ENCODE measurements at regions not wholly inside any gene's neighbourhood (a gene's known extent, or its start where the extent isn't known, plus 50 kb on each side); places are given as distances from the start of the nearest gene placed in this dataset.

DNA sequence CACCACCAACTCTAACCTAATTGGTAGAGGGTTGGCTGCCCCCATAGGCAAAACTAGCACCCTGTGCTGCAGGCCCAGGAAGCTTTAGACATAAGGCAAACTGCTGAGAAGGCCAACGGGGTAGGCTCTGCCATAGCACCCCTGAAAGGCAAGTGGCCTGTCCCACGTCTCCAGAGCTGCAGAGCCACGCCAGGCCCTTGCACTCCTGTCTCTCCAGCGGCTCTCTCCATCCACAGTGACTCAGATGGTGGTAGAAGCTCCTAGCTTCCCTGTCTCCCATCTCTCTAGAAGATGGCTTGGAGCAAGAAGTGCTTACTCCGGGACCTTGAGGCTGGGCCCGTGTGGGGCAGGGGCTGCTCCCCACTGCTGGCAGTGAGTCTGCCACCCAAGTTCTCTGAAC is 310.6 kb upstream of the ZMIZ1 start:
- H3K27ac ChIP-seq, result no peak overlapping the region
- no peak for DNase-seq (ENCODE audit: low read depth, low spot score)

DNA sequence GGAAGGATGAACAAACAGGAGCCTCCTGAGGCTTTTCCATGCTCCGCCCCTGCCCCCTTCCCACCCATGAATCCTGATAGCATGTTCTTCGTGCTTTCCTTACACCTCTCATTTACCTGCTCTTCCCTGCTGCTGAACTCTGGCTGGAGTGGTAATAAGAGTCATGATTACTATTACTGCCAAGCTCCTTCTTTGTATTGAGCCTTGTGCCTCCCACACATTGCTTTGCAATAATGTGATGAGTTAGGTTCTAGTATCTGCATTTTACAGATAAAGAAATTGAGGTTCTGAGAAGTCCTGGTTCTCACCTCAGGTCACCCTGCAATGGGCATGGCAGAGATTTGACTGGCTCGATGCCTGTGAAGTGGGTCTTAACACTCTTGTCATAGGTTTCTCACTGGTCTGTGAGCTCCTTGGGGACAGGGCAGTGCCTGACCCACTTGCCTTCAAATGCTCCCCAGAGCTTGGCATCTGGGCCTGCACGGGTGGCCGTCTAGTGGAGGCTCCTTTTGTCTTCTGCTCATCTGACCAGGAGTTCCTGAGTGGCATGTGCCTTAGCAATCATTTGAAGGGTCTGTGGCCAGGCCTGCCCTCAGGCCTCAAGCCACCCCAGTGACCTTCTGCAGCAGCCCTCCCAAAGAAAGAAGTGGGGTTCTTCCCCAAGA is 309.2 kb upstream of the ZMIZ1 start:
- DNase-seq (ENCODE audit: low read depth, low spot score), result no peak
- no peak overlapping the region for H3K27ac ChIP-seq

DNA sequence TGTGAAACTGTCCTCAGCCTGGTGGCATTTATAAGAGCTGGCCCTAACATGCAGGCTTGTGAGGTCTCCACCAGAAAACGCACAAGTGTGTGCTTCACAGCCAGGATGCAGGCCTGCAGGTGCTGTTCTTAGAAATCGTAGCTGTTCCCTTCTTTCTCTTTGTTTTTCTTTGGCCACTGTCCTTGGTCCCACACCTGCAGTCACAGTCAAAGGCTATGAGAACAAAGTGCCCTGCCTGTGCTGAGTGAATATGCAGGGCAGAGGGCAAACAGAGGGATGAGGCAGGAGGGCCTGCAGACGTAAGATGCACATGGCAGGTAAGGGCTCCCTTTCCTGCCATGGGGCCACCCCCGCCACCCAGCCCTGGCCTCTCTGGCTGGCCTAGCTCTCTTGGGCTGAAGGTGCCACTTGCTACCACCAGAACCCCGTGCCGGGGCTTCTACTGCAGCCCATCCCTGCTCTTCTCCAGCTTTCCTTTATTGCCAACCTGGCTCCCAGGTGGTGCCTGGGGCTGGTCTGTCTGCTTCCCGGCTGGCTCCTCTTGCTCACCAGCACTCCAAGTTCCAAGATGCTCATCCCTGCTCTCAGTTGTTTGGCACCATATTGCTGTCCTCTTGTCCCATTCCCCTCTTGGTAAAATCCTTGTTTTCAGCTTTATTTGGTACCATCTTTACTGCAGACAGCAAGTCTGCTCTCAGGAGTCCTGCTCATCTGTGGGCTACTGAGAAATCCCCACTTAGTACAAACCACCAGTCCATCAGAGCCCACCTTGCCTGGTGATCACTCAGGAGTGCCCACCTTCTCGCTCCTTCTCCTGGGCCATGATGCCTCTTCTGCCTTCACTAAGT is 308.1 kb upstream of the ZMIZ1 start:
- DNase-seq (ENCODE audit: low read depth, low spot score), result no peak
- no peak overlapping the region for H3K27ac ChIP-seq

DNA sequence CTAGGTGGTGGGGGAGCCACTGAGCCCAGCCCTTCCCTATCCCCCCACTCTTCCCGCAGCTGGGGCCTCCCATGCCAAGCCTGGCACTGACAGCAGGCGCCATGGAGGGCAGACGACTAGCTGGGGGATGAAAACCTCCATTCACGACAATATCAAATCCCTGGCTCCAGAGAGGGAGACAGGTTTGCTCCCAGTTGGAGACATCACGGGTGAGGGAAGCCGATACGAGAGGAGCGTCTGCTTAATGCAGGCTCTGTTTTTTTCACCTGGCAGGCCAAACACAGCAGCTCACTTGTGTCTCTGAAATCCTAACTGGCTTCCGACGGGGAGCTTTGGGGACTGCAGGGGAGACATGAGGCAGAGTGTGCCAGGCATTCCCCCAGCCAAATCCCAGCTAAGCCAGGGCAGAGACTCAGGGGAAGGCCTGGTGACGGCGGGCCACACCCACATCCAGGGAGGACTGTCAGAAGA is 307.4 kb upstream of the ZMIZ1 start:
- DNase-seq (ENCODE audit: low read depth, low spot score), result no peak
- H3K27ac ChIP-seq, result no peak overlapping the region

DNA sequence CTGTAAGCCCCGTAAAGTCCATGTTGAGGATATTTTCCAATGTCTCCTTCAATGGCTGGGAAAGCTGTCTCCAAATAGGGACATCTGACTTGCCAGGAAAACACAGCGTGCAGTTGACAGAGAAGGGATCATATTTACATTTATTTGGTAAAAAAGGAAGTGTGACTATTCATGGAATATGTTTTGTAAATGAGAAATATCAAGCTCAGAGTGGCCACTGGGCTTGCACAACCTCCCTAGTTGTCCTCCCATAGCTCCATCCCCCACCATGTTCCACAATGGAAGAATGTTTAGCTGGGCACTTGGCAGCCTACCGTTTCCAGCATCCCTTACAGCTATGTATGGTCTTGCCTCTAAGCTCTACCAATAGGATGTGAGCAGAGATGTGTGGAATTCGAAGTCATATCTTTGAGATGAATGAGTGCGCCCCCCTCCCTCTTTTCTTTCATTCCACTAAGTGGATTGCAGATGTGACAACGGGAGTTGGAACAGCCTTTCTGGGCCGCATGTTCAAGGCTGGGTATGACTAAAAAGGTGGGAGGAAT is 306.6 kb upstream of the ZMIZ1 start:
- DNase-seq (ENCODE audit: low read depth, low spot score), result no peak
- H3K27ac ChIP-seq, result no peak overlapping the region

DNA sequence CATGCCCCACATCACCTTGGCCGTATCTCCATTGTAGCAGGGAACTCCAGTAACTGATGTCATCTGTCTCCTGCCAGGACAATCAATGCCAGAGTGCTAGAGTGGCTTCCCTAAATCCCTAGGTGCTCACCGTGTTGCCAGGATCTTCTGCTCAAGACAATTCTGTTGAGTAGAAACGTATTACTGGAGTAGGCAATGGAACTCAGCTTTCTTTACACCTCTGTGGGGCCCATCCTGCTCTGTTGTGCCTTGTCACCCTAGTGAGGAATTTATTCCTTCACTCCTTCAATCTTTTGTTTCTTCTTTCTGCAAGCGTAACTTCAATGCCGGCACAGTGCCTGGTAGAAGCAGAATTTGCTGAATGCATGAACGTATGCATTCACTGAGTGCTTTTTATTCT is 305.5 kb upstream of the ZMIZ1 start:
- H3K27ac ChIP-seq, result no peak overlapping the region
- DNase-seq (ENCODE audit: low read depth, low spot score), result no peak

DNA sequence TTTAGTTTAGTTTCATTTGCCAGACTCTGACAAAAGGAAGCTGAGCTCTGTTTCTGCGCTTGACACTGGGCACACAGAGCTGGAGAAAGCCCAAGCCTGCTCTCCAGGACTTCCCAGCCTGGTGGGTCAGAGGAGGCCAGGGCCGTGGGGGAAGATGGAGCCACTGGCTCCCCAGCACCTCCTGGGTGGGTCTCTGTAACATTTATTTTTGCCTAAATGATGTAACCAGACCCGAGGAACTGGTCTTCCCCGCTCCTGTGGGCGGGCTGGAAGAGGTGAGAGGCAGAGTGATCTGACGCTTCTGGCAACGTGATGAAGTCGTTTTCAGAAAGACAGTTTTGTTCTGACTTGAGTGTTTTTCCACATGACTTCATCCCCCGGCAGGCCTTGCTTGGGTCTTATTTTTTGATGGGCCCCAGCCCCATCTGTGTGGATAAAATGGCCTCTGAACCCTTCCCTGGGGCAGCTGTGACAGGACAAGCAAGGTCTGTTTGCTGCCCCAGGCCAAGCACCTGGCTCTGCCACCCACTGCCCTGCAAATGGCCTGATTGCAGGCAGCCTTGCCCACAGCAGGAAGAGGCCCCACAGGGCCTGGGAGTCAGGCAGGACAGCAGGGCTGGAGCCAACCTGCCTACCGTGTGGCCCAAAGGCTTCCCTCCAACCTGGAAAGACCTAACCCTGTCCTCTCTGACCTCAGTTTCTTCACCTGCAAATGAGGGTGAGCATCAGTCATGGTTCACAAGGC is 304.9 kb upstream of the ZMIZ1 start:
- DNase-seq (ENCODE audit: low read depth, low spot score), result no peak

DNA sequence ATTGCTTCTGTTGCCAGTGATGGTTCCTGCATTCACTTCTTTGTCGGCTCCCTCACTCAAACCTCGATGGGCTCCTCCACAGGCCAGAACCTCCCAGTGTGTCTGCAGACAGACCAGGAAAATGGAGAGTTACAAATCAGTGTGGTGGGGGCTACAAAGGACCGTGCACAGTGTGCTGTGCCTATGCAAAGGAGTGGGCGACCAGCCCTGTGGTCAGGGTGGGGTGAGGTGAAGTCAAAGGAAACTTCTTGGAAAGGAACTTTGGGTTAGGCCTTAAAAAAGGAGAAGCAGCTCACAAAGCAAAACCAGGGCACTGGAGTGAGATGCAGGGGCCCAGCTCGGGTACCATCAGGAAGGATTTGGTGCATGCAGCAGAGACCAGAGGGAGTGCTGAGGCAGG is 304.3 kb upstream of the ZMIZ1 start:
- DNase-seq (ENCODE audit: low read depth, low spot score), result no peak
- H3K27ac ChIP-seq, result no peak overlapping the region

More for the DNA sequence above, 304.9 kb upstream of the ZMIZ1 start:
- no peak overlapping the region for H3K27ac ChIP-seq

DNA sequence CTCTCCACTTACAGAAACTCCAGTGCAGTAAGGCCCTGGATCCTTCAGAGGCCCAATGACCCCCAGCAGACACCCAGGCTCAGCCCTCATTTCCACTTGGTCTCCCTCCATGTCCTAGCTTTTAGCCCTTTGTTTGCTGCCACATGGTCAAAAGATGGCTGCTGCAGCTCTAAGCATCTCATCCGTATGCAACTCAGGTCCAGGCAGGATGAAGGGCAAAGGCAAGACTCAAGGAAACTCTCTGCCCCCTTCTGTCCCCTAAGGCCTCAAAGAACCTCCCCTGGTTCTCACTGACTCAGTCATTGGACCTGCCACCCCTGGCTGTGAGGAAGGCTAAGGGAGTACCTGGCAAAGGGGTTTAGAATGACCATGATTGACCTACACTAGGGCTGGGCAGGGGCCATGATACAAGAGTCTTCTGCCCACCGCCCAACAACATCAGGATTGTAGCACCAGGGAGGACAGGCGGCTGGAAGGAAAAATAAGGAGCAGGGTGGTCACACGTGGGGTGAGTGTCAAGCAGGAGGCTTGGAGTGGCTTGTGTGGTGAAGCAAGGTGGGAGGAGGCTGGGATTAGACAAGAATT is 303.8 kb upstream of the ZMIZ1 start:
- DNase-seq (ENCODE audit: low read depth, low spot score), result no peak
- no peak overlapping the region for H3K27ac ChIP-seq

DNA sequence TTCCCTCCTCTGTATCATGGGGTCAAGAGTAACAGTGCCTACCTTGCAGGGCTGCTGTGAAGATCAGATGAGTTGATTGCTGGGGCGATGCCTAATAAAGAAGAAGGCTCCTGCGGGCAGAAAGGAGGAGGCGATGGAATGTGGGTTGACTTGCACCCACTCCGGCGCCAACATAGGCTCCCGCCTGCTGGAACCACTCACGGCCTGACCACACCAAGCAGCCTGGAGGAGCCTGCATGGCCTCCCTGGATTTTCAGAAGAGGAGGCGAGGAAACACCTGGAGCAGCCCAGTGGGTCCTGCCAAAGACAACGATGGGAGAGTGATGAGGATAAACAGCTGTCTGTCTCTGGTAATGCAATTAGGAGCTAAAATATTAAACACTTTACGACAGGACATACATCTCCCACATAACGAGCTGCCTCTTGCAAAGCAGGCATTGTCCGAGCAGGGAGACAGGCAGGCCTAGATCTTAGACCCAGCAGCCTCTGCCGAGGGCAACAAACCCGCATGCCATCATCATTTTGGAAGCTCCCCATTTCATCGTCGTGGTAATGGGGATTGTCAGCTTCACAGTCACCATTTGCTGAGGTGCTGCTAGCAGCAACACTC is 302.9 kb upstream of the ZMIZ1 start:
- H3K27ac ChIP-seq, result no peak overlapping the region
- no peak for DNase-seq (ENCODE audit: low read depth, low spot score)

DNA sequence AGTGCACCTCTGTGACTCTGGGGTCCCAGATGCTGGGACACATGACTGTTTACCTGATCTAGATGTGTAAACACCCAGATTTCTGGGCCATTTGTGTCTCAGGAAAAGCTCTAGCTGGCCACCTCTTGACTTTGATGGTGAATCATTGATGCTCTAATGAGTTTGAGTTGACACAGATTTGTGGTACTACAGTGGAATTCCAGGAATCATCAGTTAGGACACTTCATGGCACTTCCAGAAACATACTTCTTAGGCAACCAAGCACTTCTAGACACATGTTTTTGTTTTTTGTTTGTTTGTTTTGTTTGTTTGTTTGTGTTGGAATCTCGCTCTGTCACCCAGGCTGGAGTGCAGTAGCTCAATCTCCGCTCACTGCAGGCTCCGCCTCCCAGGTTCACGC is 302.2 kb upstream of the ZMIZ1 start:
- no peak for DNase-seq (ENCODE audit: low read depth, low spot score)
- no peak overlapping the region for H3K27ac ChIP-seq

DNA sequence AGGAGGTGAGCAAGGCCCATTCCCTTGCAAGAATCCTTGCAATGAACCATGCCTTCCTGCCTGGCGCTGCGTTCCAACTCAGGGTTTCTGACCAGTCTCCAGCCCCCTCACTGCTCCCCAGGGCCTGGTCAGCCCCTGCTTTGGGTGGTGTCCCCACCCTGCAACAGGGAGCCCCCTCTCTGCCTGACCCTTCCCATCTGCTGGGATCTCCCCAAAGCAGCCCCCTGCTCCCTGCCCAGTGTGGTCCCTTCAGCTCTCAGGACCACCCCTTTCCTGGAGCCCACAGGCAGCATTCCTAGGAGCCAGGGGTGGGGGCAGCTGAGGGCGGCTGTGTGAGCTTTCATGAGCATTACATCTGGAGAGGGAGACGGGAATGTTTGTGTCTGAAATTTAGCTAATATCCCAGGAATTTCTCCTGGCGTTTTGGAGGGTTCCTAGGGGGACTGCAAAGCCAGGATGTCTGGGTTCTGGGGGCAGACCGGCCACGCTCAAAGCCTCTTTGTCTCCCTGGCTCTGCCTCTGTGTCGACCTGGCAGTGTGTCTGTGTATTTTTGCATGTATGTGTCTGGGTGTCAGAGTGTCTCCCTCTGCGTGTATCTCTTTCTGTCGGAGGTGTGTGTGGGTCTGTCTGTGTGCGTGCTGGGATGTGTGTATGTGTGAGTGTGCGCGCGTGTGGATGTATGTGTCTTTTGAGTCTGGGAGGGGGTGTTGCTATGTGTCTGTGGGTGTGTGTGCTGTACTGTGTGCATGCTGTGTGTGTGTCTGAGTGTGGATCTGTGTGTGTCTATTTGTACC is 300.5 kb upstream of the ZMIZ1 start:
- H3K27ac ChIP-seq, result no peak overlapping the region
- no peak for DNase-seq (ENCODE audit: low read depth, low spot score)

DNA sequence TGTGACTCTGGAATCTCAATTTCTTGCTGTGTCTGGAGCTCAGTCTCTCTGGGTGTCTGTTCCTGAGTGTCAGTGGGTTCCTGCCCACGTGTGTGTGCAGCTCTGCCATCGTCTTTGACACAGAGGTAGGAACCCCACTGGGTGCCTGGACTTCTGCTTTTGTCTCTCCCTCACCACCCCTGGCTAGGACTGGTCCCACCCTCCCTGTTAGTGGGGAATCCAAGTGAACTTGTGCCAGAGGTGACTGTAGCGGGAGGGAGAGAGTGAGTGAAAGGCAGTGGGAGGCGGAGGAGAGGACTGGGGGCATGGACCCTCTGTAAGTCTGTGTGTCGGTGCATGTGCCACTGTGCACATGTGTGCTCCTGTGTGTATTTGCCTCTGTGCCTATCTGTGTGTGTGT is 299.9 kb upstream of the ZMIZ1 start:
- H3K27ac ChIP-seq, result no peak overlapping the region
- DNase-seq (ENCODE audit: low read depth, low spot score), result no peak

DNA sequence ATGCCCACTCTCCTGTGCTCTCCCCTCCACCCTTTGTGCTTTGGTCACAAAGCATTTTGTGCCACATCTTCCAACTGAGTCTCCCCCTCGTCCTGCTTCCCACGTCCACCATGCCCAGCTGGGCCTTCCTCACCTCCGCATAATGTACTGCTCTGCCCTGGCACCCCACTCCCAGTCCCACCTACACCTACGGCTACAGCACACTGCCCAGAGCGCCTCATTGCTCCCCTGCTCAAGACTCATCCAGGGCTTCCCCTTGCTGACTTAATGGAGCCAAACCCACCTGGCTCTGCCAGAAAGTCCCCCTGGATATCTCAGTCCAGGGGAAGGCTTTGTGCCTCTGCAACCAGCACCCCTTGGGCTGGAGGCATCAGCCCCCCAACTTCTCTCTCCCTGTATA is 299.2 kb upstream of the ZMIZ1 start:
- DNase-seq (ENCODE audit: low read depth, low spot score), result no peak
- H3K27ac ChIP-seq, result no peak overlapping the region

DNA sequence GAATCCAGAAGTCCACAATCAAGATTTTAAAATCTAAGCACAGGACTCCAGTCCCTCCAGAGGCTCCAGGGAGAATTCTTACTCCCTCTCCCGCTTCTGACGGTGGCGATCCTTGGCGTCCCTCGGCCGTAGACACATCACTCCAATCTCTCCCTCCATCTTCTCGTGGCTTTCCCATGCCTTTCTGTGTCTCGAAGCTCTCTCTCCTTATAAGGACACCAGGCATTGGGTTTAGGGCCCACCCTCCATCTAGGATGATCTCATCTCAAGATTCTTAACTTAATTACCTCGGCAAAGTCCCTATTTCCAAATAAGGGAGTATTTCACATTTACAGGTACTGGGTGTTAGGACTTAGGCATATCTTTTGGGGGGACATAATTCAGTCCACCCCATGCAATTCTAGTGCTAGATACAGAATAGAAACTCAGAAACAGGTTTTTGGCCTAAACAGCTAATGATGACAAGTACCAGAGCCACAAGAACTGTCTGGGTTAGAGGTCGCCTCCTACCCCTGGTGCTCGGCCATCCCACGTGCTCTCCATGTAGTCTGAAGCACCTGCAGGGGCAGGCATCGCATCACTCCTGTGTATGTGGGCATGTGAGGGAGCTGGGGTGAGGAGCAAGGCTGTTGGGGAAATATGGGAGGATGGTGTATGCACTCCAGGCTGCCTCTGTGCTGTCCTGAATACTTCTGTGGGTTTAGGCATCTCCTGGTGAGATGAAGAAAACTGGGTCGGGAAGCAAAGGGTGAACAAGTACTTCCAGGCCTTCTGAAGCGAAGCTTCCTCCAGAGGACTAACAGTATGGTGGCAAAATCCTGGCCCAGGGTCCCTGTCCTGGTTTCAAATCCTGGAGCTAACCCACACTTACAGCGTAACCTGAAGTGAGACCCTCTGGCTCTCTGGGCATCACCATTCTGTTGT is 298.3 kb upstream of the ZMIZ1 start:
- no peak for DNase-seq (ENCODE audit: low read depth, low spot score)
- no peak overlapping the region for H3K27ac ChIP-seq

DNA sequence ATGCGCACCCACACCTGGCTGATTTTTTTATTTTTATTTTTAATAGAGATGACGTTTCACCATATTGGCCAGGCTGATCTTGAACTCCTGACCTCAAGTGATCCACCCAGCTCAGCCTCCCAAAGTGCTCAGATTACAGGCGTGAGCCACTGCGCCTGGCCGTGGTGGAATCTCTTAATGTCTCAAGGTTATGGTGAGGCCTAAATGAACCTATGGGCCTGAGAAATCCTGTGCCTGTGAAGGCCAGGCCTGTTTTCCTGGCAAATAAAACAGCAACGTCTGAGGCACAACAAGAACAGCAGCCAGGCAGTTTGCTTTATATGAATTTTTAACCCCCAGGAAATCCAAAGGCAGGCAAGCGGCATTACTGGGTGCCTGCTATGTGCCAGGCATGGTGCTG is 297.5 kb upstream of the ZMIZ1 start:
- no peak overlapping the region for H3K27ac ChIP-seq
- no peak for DNase-seq (ENCODE audit: low read depth, low spot score)

DNA sequence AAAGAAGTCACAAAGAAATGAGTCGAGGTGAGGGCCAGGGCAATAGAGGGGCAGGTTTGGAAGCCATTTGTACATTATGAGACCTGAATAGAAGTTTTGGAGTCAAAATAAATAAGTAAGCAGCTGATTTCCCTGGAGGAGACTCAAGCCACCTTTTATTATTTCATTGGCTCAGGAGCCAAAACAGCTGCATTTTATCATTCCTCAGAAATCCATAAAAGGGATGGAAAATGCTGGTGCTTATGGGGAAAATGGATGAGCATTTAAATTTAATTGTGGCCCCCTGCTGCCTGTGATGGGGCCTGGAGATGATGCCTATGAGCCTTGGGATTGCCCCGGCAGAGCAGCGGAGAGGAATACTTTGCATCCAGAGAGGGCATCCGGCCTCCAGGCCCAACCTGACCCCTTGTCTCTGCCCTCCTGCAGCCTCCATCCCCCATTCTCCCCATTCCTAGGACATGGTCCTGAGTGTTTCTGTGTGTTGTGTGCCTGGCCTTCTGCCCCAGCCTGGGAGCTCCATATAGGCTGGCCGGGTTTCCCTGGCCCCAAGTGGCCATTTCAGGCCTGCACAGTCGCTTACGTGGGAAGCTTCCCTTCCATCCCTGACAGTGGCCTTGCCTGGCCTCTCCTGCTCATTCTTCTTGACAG is 296.8 kb upstream of the ZMIZ1 start:
- no peak for DNase-seq (ENCODE audit: low read depth, low spot score)
- H3K27ac ChIP-seq, result no peak overlapping the region

DNA sequence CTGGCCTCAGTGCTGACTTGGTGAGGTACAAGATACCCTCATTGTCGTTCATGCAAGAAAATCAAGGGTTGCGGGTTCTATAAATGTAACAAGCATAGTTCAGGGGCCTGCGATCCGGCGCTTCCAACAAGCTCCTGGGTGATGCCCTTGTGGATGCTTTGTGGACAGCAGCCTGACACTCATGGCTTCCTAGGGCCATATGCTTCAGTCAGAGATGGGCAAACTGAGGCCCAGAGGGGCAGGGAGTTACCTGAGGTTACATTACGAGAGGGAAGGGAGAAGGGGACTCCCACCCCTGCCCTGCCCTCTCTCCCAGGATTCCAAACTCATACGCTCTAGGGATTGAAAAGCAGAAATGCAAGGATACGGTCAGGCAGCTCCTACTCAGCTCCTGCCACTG is 296.3 kb upstream of the ZMIZ1 start:
- no peak for DNase-seq (ENCODE audit: low read depth, low spot score)
- no peak overlapping the region for H3K27ac ChIP-seq
